Breast epithelium (tissue), 3 donors: ENCODE measurements at regions not wholly inside any gene's neighbourhood (a gene's known extent, or its start where the extent isn't known, plus 50 kb on each side); places are given as distances from the start of the nearest gene placed in this dataset.

ENCODE experiments used
- POLR2A ChIP-seq: fragments of 450-650 bp; IDR thresholded peaks from one replicate; pipeline ENCODE4 v1.6.1; 2016; ENCODE audit warnings: antibody characterized with exemption, mild to moderate bottlenecking, moderate library complexity
- POLR2AphosphoS5 ChIP-seq, 3 donors: sonication (generic); formaldehyde crosslinking; IDR thresholded peaks; one replicate each; pipeline ENCODE4 v1.6.1; 2017; ENCODE audit warnings: antibody characterized with exemption in 3 of 3
- TF ChIP-seq, protein P1 (sequence below), 3 donors: fragments of 450-650 bp; IDR thresholded peaks; one replicate each; pipeline ENCODE4 v1.5.1; 2016 to 2017; ENCODE audit warnings: antibody characterized with exemption in 3 of 3, mild to moderate bottlenecking in 3 of 3, moderate library complexity in 3 of 3

DNA sequence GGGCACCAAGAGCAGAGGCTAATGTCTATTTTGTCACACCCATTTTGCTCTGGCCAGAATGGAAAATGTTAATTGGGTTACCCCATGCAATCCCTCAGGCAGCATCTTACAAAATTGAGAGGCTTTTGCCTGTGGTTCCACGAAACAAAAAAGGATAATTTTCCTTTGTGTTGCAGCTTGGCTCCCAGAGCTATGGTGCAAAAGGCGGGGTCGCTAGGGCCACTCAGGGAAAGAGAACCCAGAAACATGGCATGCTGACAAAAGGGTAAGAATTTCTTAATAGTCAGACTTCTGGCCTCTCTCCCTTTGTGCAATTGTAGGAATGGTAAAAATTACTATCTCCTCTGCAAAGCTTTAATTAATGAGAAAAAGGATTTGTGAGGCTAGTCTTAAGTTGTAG lies 119.6 kb upstream of the BANK1 start:
- TF ChIP-seq, protein P1, sequence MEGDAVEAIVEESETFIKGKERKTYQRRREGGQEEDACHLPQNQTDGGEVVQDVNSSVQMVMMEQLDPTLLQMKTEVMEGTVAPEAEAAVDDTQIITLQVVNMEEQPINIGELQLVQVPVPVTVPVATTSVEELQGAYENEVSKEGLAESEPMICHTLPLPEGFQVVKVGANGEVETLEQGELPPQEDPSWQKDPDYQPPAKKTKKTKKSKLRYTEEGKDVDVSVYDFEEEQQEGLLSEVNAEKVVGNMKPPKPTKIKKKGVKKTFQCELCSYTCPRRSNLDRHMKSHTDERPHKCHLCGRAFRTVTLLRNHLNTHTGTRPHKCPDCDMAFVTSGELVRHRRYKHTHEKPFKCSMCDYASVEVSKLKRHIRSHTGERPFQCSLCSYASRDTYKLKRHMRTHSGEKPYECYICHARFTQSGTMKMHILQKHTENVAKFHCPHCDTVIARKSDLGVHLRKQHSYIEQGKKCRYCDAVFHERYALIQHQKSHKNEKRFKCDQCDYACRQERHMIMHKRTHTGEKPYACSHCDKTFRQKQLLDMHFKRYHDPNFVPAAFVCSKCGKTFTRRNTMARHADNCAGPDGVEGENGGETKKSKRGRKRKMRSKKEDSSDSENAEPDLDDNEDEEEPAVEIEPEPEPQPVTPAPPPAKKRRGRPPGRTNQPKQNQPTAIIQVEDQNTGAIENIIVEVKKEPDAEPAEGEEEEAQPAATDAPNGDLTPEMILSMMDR (IDR thresholded peaks at IDR 0.05), result no peak
- TF ChIP-seq POLR2A, result no peak
- no peak for TF ChIP-seq POLR2AphosphoS5 (IDR thresholded peaks at IDR 0.05)
